ENCODE measurements at regions not wholly inside any gene's neighbourhood (a gene's known extent, or its start where the extent isn't known, plus 50 kb on each side); places are given as distances from the start of the nearest gene placed in this dataset.
"Not testable (repeated sequence)": the region's sequence is repeated elsewhere in the genome, so short reads cannot be mapped to it uniquely, and the experiment has no call there.

GRCh38 chr3:145326666-145327065 lies 834.3 kb downstream of the PLOD2 start:
- no peak for DNase-seq
- no peaks in the 10 kb centered on the region for H3K27me3 ChIP-seq
- H3K9me3 ChIP-seq, result no peaks in the 10 kb centered on the region
- TF ChIP-seq EP300 (IDR thresholded peaks at IDR 0.05) (no peak), CTCF (IDR thresholded peaks at IDR 0.05) (no peak), POLR2AphosphoS5 (IDR thresholded peaks at IDR 0.05) (no peak)
- intact Hi-C loops (cut with DNase I), result no loop called here
- H3K4me1 ChIP-seq, result no peaks in the 10 kb centered on the region
- H3K36me3 ChIP-seq, result no peaks in the 10 kb centered on the region
- WGBS, 2 donors, result 18 to 43% methylated on average over 1 of the region's 1 CpG
- H3K4me3 ChIP-seq, result no peak overlapping the region
- no peak overlapping the region for H3K27ac ChIP-seq

DNA sequence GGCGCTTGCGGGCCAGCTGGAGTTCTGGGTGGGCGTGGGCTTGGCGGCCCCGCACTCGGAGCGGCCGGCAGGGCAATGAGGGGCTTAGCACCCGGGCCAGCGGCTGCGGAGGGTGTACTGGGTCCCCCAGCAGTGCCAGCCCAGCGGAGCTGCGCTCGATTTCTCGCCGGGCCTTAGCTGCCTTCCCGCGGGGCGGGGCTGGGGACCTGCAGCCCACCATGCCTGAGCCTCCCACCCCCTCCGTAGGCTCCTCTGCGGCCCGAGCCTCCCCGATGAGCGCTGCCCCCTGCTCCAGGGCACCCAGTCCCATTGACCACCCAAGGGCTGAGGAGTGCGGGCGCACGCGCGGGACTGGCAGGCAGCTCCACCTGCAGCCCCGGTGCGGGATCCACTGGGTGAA lies 827.6 kb downstream of the PLOD2 start:
- H3K36me3 ChIP-seq; DNase-seq; H3K27ac ChIP-seq; intact Hi-C loops (cut with DNase I); H3K4me3 ChIP-seq; H3K4me1 ChIP-seq; H3K27me3 ChIP-seq; H3K9me3 ChIP-seq: not testable (repeated sequence)
- WGBS, 2 donors, result 90 to 91% methylated on average over 31 of the region's 31 CpGs

- no peak overlapping the region for H3K4me3 ChIP-seq
- WGBS, 2 donors, result 80 to 86% methylated on average over 13 of the region's 13 CpGs
- no peaks in the 10 kb centered on the region for H3K4me1 ChIP-seq
- no peak for DNase-seq
- TF ChIP-seq EP300 (IDR thresholded peaks at IDR 0.05) (no peak), POLR2AphosphoS5 (IDR thresholded peaks at IDR 0.05) (no peak), POLR2A (IDR thresholded peaks at IDR 0.05) (no peak), CTCF (IDR thresholded peaks at IDR 0.05) (no peak)
- no peak overlapping the region for H3K27ac ChIP-seq
- H3K27me3 ChIP-seq, result no peaks in the 10 kb centered on the region
- H3K9me3 ChIP-seq, result no peaks in the 10 kb centered on the region
- intact Hi-C loops (cut with DNase I), result no loop called here
- no peaks in the 10 kb centered on the region for H3K36me3 ChIP-seq
Observed at GRCh38 chr3:145333931-145334330, 827.1 kb downstream of the PLOD2 start.

GRCh38 chr3:145355206-145355605 lies 805.8 kb downstream of the PLOD2 start:
- no peak overlapping the region for H3K4me3 ChIP-seq
- no peaks in the 10 kb centered on the region for H3K36me3 ChIP-seq
- WGBS, 2 donors, result 89 to 93% methylated on average over 4 of the region's 4 CpGs
- peaks cover 0 to 6% (median 2%) of the 10 kb centered on the region in 4 donors for H3K9me3 ChIP-seq
- no peaks in the 10 kb centered on the region for H3K4me1 ChIP-seq
- DNase-seq, result no peak
- TF ChIP-seq POLR2A (IDR thresholded peaks at IDR 0.05) (no peak), CTCF (IDR thresholded peaks at IDR 0.05) (no peak), POLR2AphosphoS5 (IDR thresholded peaks at IDR 0.05) (no peak), EP300 (IDR thresholded peaks at IDR 0.05) (no peak)
- H3K27me3 ChIP-seq, result no peaks in the 10 kb centered on the region
- intact Hi-C loops (cut with DNase I), result no loop called here
- no peak overlapping the region for H3K27ac ChIP-seq

DNA sequence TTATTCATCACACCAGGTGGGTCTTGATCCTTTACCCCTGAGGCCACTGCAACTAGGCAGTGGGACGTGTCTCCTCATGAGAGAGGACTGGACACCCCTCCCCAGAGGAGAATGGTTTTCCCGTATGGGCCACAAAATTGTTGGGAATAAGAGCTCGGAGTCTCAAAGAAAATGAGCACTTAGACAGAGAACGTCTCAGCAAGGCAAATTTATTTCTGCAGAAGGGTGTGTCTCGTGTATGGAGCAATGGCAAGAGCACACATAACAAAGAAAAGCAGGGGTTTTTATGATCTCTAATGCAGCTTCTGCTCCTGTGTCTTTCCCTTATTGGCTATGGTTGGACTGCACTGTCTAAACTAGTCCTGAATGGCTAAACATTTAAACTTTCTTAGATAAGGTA lies 803.5 kb downstream of the PLOD2 start:
- WGBS, 2 donors, result 72 to 89% methylated on average over 5 of the region's 5 CpGs
- TF ChIP-seq POLR2A (IDR thresholded peaks at IDR 0.05) (no peak), CTCF (IDR thresholded peaks at IDR 0.05) (no peak), POLR2AphosphoS5 (IDR thresholded peaks at IDR 0.05) (no peak), EP300 (IDR thresholded peaks at IDR 0.05) (no peak)
- no peaks in the 10 kb centered on the region for H3K36me3 ChIP-seq
- intact Hi-C loops (cut with DNase I), result no loop called here
- H3K9me3 ChIP-seq, result peaks cover 0 to 6% (median 2%) of the 10 kb centered on the region in 4 donors
- H3K27me3 ChIP-seq, result no peaks in the 10 kb centered on the region
- H3K27ac ChIP-seq, result no peak overlapping the region
- H3K4me3 ChIP-seq, result no peak overlapping the region
- no peak for DNase-seq
- no peaks in the 10 kb centered on the region for H3K4me1 ChIP-seq

All from sigmoid colon (tissue), 6 donors.